Gastroesophageal sphincter (tissue), 3 donors: ENCODE measurements at regions not wholly inside any gene's neighbourhood (a gene's known extent, or its start where the extent isn't known, plus 50 kb on each side); places are given as distances from the start of the nearest gene placed in this dataset.

ENCODE experiments used
- EP300 ChIP-seq: sonication (generic); formaldehyde crosslinking; IDR thresholded peaks from one replicate; pipeline ENCODE4 v1.6.1; 2017; ENCODE audit warnings: antibody characterized with exemption, mild to moderate bottlenecking
- POLR2A ChIP-seq, 2 donors: fragments of 450-650 bp; IDR thresholded peaks; one replicate each; pipeline ENCODE4 v1.6.1; 2017; ENCODE audit warnings: antibody characterized with exemption in 2 of 2, mild to moderate bottlenecking in 2 of 2, moderate library complexity in 1 of 2
- TF ChIP-seq, protein P1 (sequence below), 4 experiments: fragments of 200-600 bp in 2 of 4; fragments of 450-650 bp in 2 of 4; sonication (generic) in 1 of 4; IDR thresholded peaks; one replicate each; pipeline ENCODE4 v1.5.1; 2017 to 2019; ENCODE audit warnings: antibody characterized with exemption in 4 of 4, mild to moderate bottlenecking in 2 of 4, moderate library complexity in 2 of 4

GRCh38 chr5:74120585-74120984 is 494.6 kb downstream of the ARHGEF28 start:
- TF ChIP-seq, protein P1, sequence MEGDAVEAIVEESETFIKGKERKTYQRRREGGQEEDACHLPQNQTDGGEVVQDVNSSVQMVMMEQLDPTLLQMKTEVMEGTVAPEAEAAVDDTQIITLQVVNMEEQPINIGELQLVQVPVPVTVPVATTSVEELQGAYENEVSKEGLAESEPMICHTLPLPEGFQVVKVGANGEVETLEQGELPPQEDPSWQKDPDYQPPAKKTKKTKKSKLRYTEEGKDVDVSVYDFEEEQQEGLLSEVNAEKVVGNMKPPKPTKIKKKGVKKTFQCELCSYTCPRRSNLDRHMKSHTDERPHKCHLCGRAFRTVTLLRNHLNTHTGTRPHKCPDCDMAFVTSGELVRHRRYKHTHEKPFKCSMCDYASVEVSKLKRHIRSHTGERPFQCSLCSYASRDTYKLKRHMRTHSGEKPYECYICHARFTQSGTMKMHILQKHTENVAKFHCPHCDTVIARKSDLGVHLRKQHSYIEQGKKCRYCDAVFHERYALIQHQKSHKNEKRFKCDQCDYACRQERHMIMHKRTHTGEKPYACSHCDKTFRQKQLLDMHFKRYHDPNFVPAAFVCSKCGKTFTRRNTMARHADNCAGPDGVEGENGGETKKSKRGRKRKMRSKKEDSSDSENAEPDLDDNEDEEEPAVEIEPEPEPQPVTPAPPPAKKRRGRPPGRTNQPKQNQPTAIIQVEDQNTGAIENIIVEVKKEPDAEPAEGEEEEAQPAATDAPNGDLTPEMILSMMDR (IDR thresholded peaks at IDR 0.05), result no peak
- TF ChIP-seq POLR2A (IDR thresholded peaks at IDR 0.05), result no peak
- no peak for TF ChIP-seq EP300
